GM18520 (cell line): ENCODE measurements at regions not wholly inside any gene's neighbourhood (a gene's known extent, or its start where the extent isn't known, plus 50 kb on each side); places are given as distances from the start of the nearest gene placed in this dataset.

Experiments
- ATAC-seq: cut with Tn5 transposase; IDR thresholded peaks from one replicate; pipeline ENCODE4 v1.9.1; 2021; ENCODE audit not compliant: unreplicated experiment

DNA sequence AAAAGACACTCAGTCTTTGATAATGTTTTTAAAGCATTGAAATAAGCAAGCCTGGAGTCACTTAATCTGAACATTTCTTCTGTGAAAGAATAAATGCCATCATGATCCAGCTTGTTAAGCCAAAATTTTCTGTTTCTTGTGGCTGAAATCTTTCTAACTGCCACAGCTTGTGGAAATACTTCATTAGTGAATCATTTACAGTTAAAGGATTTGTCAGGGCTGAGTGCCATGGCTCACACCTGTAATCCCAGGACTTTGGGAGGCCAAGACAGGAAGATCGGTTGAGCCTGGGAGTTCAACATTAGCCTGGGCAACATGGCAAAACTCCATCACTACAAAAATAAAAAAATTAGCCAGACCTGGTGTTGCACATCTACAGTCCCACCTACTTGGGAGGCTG is 93.3 kb upstream of the PDE5A start:
- no peak for ATAC-seq

DNA sequence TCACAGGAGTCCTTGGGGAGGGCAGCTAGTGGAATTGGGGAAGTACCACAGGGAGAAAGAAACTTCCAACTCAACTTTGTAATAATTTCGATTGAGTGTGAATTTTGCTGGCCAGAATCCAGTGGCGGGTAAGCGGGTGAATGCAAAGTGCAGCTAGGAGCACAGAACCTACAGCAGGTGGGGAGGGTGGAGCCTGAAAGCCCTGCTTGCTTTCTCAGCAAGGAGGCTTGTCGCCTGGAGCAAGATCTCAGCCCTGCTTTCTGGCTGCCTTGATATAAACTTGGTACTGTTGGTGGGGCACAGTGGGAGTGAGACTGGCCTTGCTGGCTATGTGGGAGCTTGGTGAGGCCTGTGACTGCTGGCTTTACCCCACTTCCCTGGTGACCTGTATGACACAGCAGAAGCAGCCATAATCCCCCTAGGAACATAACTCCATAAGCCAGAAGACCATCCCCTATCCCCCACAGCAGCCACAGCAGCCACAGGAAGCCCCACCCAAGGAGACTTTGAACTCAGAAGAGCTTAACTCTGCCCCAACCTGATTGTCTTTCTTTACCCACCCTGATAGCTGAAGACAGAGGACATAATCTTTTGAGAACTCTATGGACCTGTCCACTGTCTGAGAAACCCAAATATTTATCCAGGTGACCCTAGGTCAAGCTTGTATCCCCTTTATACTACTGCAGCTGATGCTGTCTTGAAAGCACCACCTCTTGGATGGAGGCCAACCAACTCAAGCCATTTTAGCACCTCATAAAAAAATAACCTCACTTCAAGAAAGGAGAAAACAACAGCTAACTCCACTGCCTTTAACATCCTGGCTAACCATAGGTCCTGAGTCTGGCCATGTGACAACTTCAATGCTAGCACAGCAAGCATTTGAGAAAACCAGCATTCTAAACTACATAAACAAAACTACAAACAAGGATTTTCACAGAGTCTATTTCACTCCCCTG is 87.2 kb upstream of the PDE5A start:
- no peak for ATAC-seq

DNA sequence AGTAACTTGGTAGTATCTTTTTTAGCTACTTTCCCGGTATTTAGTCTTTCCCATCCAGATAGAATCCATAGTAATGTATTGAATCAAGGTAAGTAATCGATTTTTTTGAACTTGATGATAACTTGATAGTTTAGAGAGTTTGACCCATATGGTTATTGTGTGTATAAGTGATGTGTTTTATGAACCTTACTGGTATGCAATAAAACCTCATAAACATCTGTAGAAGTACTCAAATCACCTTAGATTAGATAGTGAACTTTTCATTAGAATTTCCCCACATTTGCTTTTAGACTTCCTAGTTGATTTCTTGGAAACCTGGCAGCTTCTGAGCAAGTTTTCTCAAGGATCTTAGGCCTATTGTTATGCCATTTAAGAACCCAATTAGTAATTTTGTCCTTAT is 80.8 kb upstream of the PDE5A start:
- ATAC-seq = no peak

GRCh38 chr4:119707336-119707735 is 78.7 kb upstream of the PDE5A start:
- ATAC-seq = no peak

- ATAC-seq = no peak
Observed at GRCh38 chr4:119706804-119707203, 78.2 kb upstream of the PDE5A start.

DNA sequence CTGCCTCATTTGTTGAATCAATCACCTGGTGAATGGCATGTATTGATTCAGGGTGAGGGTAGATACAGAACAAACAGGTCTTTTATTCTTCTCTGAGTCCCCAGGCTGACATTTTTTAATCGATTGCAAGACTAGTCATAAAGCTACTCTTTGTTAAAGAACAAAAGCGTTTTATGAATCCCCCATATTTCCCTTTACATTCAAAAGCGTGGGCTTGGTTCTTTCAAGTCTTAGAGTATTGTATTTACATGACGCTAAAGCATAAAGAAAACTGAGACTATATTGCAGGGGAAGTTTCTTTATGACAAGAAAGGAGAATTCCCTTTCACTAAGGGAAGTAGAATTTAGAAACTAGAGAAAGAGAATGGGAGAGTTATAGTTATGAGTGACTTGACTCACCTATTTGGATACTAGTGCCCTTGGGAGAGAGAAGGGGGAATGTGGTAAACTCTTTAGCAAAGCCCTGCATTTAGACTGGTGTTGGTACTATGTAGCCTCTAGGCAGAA is 69.3 kb upstream of the PDE5A start:
- ATAC-seq = peak; percentile 78

DNA sequence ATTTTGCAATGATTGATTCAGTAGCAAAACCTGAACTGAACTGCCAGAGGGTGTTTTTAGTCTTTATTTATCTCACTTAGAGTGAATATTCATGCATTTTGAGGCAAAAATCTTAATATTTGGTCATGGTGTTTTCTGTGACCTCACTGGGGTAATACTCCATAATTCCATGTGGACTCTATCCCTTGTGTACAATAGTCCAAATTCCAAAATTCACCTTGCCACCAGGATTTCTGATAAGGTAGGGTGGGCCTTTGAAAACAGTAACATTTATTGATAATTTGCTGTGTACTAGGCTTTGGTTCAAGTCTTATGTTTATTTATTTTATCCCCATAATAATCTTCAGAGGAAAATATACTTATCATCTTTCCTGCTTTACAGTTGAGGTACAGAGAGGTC is 68.4 kb upstream of the PDE5A start:
- no peak for ATAC-seq

GRCh38 chr4:119695216-119695615 is 66.6 kb upstream of the PDE5A start:
- ATAC-seq = no peak

GRCh38 chr4:119693126-119693525 is 64.5 kb upstream of the PDE5A start:
- no peak for ATAC-seq

GRCh38 chr4:119692001-119692400 is 63.4 kb upstream of the PDE5A start:
- no peak for ATAC-seq

- ATAC-seq = no peak
Observed at GRCh38 chr4:119690871-119691270, 62.3 kb upstream of the PDE5A start.

DNA sequence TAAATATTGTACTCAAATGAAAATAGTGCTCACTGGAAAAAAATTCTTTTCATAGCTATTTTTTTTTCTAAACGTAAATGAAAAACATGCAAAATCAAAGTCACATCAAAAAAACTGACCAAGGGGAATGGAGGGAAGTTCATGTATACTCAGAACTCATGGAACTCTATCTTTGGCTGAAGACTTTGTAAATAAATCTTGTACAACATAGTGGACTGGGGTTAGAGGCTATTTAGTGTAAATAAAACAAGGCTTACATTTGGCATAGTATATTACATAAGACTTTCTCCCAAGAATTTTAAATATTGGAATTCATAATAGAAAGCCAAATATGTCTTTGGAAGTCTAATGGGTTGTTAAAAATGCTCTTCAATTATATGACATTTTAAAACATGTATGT is 59.8 kb upstream of the PDE5A start:
- ATAC-seq = no peak

- no peak for ATAC-seq
Observed at GRCh38 chr4:119684463-119684862, 55.9 kb upstream of the PDE5A start.

- ATAC-seq = no peak
Observed at GRCh38 chr4:119683518-119683917, 54.9 kb upstream of the PDE5A start.

- ATAC-seq = no peak
Observed at GRCh38 chr4:119682099-119682498, 53.5 kb upstream of the PDE5A start.

DNA sequence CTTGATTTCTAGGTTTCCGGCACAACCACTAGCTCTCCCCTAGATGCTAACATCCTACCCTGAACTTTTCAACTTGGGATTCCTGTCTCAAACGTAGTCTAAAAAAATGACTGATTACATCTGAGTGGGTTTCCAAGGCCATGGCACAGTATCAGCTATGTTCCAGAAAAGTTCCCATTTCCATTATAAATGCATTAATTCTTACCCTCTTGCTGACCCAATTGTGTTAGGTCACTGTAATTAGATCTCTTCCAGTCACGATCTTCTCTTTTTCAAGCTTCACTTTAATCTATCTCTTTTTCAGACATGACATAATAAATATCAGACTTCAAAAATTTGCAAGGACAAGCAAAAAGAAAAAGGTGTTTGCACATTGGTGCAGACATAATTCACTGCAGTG is 50.6 kb upstream of the PDE5A start:
- no peak for ATAC-seq

DNA sequence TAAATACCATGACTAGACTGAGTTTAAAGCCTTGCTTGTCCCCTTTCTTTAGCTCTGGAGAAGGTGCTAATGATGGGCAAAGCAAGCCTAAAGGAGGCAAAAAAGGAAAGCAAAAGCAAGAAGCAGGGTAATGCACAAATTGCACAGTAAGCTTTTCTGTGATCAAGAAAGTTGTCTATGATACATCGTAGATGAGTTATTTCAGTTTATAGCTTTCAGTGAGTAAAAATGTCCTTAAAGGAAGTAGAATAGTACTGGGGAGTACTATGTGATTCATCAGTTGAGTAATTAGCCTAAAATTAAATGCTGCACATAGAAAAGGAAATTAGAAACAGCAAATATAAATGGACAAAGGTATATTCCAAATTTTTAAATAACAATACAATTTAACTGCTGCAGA is 50.2 kb upstream of the PDE5A start:
- ATAC-seq = peak; percentile 65
